A673 (cell line): ENCODE measurements at regions not wholly inside any gene's neighbourhood (a gene's known extent, or its start where the extent isn't known, plus 50 kb on each side); places are given as distances from the start of the nearest gene placed in this dataset.

Source experiments
- BruUV-seq: library from RNA; stranded (reverse); fragments of 400-500 nt; replicated peaks from 2 replicates; lab custom pipeline; 2021; lab: Mats Ljungman, UMichigan
- CTCF ChIA-PET: fragments of 300-600 bp; sonication (Branson Sonifier 250); formaldehyde crosslinking; loops from one replicate; lab custom pipeline; 2022; ENCODE audit warnings: antibody characterized with exemption; lab: Charles Lee
- POLR2A ChIA-PET: fragments of 300-600 bp; sonication (Branson Sonifier 250); formaldehyde crosslinking; loops from one replicate; lab custom pipeline; 2022; ENCODE audit warnings: antibody characterized with exemption; ENCODE audit not compliant: low non-redundant PET; lab: Charles Lee
- DNase-seq: peaks from one replicate; pipeline ENCODE4 v3.0.0-alpha.2; 2015; ENCODE audit warnings: low spot score
- H3K27ac ChIP-seq: fragments of 200-600 bp; sonication (generic); 2 replicates; pipeline ENCODE4 v1.5.1; 2016; ENCODE audit warnings: mixed run types, low read depth, mild to moderate bottlenecking, mixed read lengths, antibody characterized with exemption, low read length; ENCODE audit not compliant: poor library complexity, severe bottlenecking
- H3K27me3 ChIP-seq: fragments of 200-600 bp; sonication (generic); replicated peaks from 2 replicates; pipeline ENCODE4 v1.6.1; 2017; ENCODE audit warnings: mixed run types, low read depth, mild to moderate bottlenecking, mixed read lengths, antibody characterized with exemption, low read length; ENCODE audit not compliant: insufficient read depth, poor library complexity
- H3K36me3 ChIP-seq: fragments of 200-600 bp; sonication (generic); 2 replicates; pipeline ENCODE4 v1.6.1; 2016; ENCODE audit warnings: mixed run types, mild to moderate bottlenecking, mixed read lengths, antibody characterized with exemption, low read length; ENCODE audit not compliant: insufficient read depth, poor library complexity, severe bottlenecking
- H3K4me1 ChIP-seq: fragments of 200-600 bp; sonication (generic); 2 replicates; pipeline ENCODE4 v1.6.1; 2017; ENCODE audit warnings: mixed run types, mild to moderate bottlenecking, mixed read lengths, antibody characterized with exemption, low read length; ENCODE audit not compliant: insufficient read depth, poor library complexity, severe bottlenecking
- H3K4me3 ChIP-seq: fragments of 200-600 bp; sonication (generic); 2 replicates; pipeline ENCODE4 v1.5.1; 2016; ENCODE audit warnings: low read depth, mixed run types, mild to moderate bottlenecking, mixed read lengths, low read length; ENCODE audit not compliant: poor library complexity, severe bottlenecking
- H3K9me3 ChIP-seq: fragments of 200-600 bp; sonication (generic); 2 replicates; pipeline ENCODE4 v1.6.1; 2016; ENCODE audit warnings: mixed run types, low read depth, mild to moderate bottlenecking, mixed read lengths, antibody characterized with exemption, low read length; ENCODE audit not compliant: poor library complexity, severe bottlenecking
- CTCF ChIP-seq: fragments of 300-800, 200-600 bp; sonication (generic); conservative IDR thresholded peaks from 2 replicates; pipeline ENCODE4 v1.5.1; 2017; ENCODE audit warnings: low read depth, mild to moderate bottlenecking, antibody characterized with exemption, low read length, moderate library complexity, mixed read lengths
- EZH2 ChIP-seq: fragments of 200-600 bp; sonication (generic); IDR thresholded peaks from 2 replicates; pipeline ENCODE4 v1.6.1; 2017; ENCODE audit warnings: borderline replicate concordance, low read depth, mild to moderate bottlenecking, mixed read lengths, antibody characterized with exemption, low read length; ENCODE audit not compliant: poor library complexity, severe bottlenecking
- intact Hi-C: fragments of 100-400 bp; cut with micrococcal nuclease; formaldehyde crosslinking; loops from one replicate; pipeline ENCODE4 v1.10.0; 2022; ENCODE audit not compliant: unreplicated experiment

GRCh38 chr13:109947006-109947405 is 160.6 kb upstream of the IRS2 start:
- no peak for DNase-seq
- TF ChIP-seq CTCF: no peak
- intact Hi-C loops: no loop called here
- H3K36me3 ChIP-seq: no peaks in the 10 kb centered on the region
- no TSS peak for BruUV-seq
- ChIA-PET CTCF (no interaction called here), POLR2A (interaction anchor here (0.6 kb wide), 1 partner anchor 112 kb away, joined by 3 read pairs; no protein-coding TSS in a partner anchor)
- H3K4me1 ChIP-seq: no peaks in the 10 kb centered on the region
- no peak overlapping the region for H3K27ac ChIP-seq
- no peaks in the 10 kb centered on the region for H3K9me3 ChIP-seq
- no peaks in the 10 kb centered on the region for H3K27me3 ChIP-seq
- no peak overlapping the region for H3K4me3 ChIP-seq

DNA sequence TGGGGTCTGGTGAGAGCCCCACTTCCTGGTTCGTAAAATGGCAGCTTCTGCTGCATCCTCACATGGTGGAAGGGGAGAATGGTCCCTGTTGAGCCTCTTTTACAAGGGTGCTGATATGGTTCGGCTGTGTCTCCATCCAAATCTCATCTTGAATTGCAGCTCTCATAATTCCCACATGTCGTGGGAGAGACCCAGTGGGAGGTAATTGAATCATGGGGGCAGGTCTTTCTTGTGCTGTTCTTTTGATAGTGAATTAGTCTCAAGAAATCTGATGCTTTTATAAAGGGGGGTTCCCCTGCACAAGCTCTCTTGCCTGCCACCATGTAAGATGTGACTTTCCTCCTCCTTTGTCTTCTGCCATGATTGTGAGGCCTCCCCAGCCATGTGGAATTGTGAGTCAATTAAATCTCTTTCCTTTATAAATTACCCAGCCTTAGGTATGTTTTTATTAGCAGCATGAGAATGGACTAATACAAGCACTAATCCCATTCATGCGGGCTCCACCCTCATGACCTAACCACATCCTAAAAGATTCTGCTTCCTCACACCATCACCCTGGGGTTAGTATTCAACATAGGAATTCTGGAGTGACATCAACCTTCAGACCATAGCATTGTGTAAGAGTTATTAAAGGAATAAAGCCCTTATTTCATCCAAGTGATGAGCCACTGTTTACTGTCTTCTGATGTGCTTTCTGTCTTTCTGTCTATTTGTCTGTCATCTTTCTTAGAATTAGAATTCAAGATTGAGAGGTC is 159.0 kb upstream of the IRS2 start:
- H3K4me3 ChIP-seq: no peak overlapping the region
- H3K27ac ChIP-seq: no peak overlapping the region
- H3K36me3 ChIP-seq: no peaks in the 10 kb centered on the region
- intact Hi-C loops: no loop called here
- no peak for DNase-seq
- no peaks in the 10 kb centered on the region for H3K9me3 ChIP-seq
- no peaks in the 10 kb centered on the region for H3K27me3 ChIP-seq
- H3K4me1 ChIP-seq: no peaks in the 10 kb centered on the region
- CTCF ChIA-PET: no interaction called here
- BruUV-seq: no TSS peak
- TF ChIP-seq EZH2: no peak
- TF ChIP-seq CTCF: no peak
- POLR2A ChIA-PET: no interaction called here

DNA sequence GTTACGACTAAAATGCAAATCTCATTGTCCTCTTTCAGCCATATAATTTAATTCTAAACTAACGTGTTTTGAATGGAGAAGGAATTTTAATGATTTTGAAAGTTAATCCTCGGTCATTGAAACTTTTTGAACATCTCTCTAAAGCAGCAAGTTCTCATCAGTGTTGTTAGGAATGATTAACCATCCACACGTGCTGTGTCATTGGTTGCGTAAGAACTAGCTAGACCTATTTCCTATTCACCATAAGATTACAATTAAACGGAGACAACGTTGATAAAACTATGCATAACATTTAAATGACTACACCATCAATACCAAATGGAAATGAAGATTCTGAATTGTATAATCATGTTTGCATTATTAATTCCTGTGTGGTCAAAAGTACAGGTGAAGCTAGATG is 155.6 kb upstream of the IRS2 start:
- DNase-seq: peak; percentile 7
- TF ChIP-seq CTCF: no peak
- TF ChIP-seq EZH2: no peak
- H3K36me3 ChIP-seq: no peaks in the 10 kb centered on the region
- POLR2A ChIA-PET: no interaction called here
- H3K27ac ChIP-seq: no peak overlapping the region
- H3K4me3 ChIP-seq: no peak overlapping the region
- H3K4me1 ChIP-seq: no peaks in the 10 kb centered on the region
- intact Hi-C loops: no loop called here
- no peaks in the 10 kb centered on the region for H3K9me3 ChIP-seq
- no peaks in the 10 kb centered on the region for H3K27me3 ChIP-seq
- no TSS peak for BruUV-seq
- CTCF ChIA-PET: interaction anchor here (0.6 kb wide), 1 partner anchor 122 kb away, joined by 3 read pairs; no protein-coding TSS in a partner anchor
